ENCODE measurements at regions not wholly inside any gene's neighbourhood (a gene's known extent, or its start where the extent isn't known, plus 50 kb on each side); places are given as distances from the start of the nearest gene placed in this dataset.

GRCh38 chr5:100722657-100723056, 180.4 kb downstream of the ST8SIA4 start:
- H3K56ac ChIP-seq (replicated peaks; ENCODE audit: insufficient read length, low read depth, low read length), result no peak overlapping the region
- no peak overlapping the region for H4K8ac ChIP-seq (ENCODE audit: extremely low read depth, insufficient read depth, low read length)
- H3K18ac ChIP-seq (ENCODE audit: extremely low read depth, low read length), result no peak overlapping the region
- no peak overlapping the region for H2BK120ac ChIP-seq (replicated peaks; ENCODE audit: low read depth, low read length)
- CTCF ChIA-PET (ENCODE audit: partially characterized antibody), result no interaction called here
- H3K23me2 ChIP-seq (ENCODE audit: low read depth, low read length), result no peaks in the 10 kb centered on the region
- H3K79me1 ChIP-seq (ENCODE audit: low read depth, low read length), result no peaks in the 10 kb centered on the region
- no peak overlapping the region for H2AK5ac ChIP-seq (ENCODE audit: low read depth, low read length)
- POLR2A ChIA-PET (ENCODE audit: partially characterized antibody), result no interaction called here
- H2BK5ac ChIP-seq (ENCODE audit: low read depth, low read length), result no peak overlapping the region
- H3K27me3 ChIP-seq (replicated peaks in 1 of 4; ENCODE audit: control insufficient read depth in 3 of 4, extremely low read depth in 1 of 4, insufficient read depth in 3 of 4, low read length in 3 of 4), result no peaks in the 10 kb centered on the region
- no peak overlapping the region for H4K91ac ChIP-seq (replicated peaks; ENCODE audit: insufficient read length, low read length)
- no peak overlapping the region for H3K4ac ChIP-seq (replicated peaks; ENCODE audit: insufficient read length, low read depth, low read length)
- no peaks in the 10 kb centered on the region for H3K9me3 ChIP-seq (ENCODE audit: insufficient read depth in 2 of 2, low read depth in 1 of 2, low read length in 1 of 2)
- no peak overlapping the region for H3K23ac ChIP-seq (ENCODE audit: insufficient read length)
- no peaks in the 10 kb centered on the region for H3K36me3 ChIP-seq (ENCODE audit: control insufficient read depth in 2 of 4, insufficient read depth in 4 of 4, low read length in 3 of 4)
- no peak overlapping the region for H2BK20ac ChIP-seq (ENCODE audit: low read length)
- H3K4me3 ChIP-seq (ENCODE audit: extremely low read depth in 1 of 4, insufficient read depth in 2 of 4, low read depth in 3 of 4, low read length in 4 of 4), result no peak overlapping the region
- no peak overlapping the region for H3K27ac ChIP-seq (ENCODE audit: low read depth, low read length)
- H3K14ac ChIP-seq (ENCODE audit: insufficient read length), result no peak overlapping the region
- FAIRE-seq (no peak), DNase-seq (ENCODE audit: low read depth in 1 of 2, low spot score in 2 of 2) (no peak)
- H3K9ac ChIP-seq (replicated peaks in 1 of 4; ENCODE audit: extremely low read depth in 1 of 4, low read depth in 3 of 4, low read length in 3 of 4), result no peak overlapping the region
- no peaks in the 10 kb centered on the region for H3K79me2 ChIP-seq (ENCODE audit: control insufficient read depth in 1 of 2, insufficient read depth in 2 of 2, low read length in 2 of 2)
- no peak overlapping the region for H4K5ac ChIP-seq (ENCODE audit: insufficient read length, low read depth, low read length)
- no peak overlapping the region for H2BK12ac ChIP-seq (ENCODE audit: low read depth, low read length)
- no peak overlapping the region for H2BK15ac ChIP-seq (ENCODE audit: low read length)
- H3K4me2 ChIP-seq (ENCODE audit: insufficient read depth in 1 of 2, low read depth in 2 of 2, low read length in 2 of 2), result no peak overlapping the region
- H2AFZ ChIP-seq (ENCODE audit: low read length), result no peak overlapping the region
- no peaks in the 10 kb centered on the region for H4K20me1 ChIP-seq (replicated peaks in 1 of 2; ENCODE audit: control insufficient read depth in 1 of 2, insufficient read depth in 2 of 2, low read length in 2 of 2)
- H3K4me1 ChIP-seq (replicated peaks in 1 of 4; ENCODE audit: control insufficient read depth in 3 of 4, insufficient read depth in 4 of 4, low read length in 3 of 4), result 0 out of 7 replicates have a peak, but pooled peaks cover 0 to 2% (median 0%) of the 10 kb centered on the region in 4 experiments
- TF ChIP-seq RNF2 (IDR thresholded peaks at IDR 0.05; ENCODE audit: borderline replicate concordance, low read depth, low read length, missing control alignments, poor library complexity, severe bottlenecking), result no peak
- TF ChIP-seq POLR2A (IDR thresholded peaks at IDR 0.05; ENCODE audit: control extremely low read depth in 1 of 2, low read depth in 2 of 2, low read length in 2 of 2), result no peak
- TF ChIP-seq SUZ12 (IDR thresholded peaks at IDR 0.05; ENCODE audit: low read length), result no peak
- TF ChIP-seq NRF1 (IDR thresholded peaks at IDR 0.05; ENCODE audit: low read depth, low read length), result no peak
- no peak for TF ChIP-seq NANOG (IDR thresholded peaks at IDR 0.05; ENCODE audit: insufficient read depth, low read depth, low read length, poor library complexity, severe bottlenecking)
- no peak for TF ChIP-seq SRF (IDR thresholded peaks at IDR 0.05; ENCODE audit: low read depth, low read length)
- no peak for TF ChIP-seq RXRA (IDR thresholded peaks at IDR 0.05; ENCODE audit: insufficient read depth, low read depth, low read length)
- no peak for TF ChIP-seq ZNF274 (IDR thresholded peaks at IDR 0.05; ENCODE audit: borderline replicate concordance, extremely low read depth, low read length)
- TF ChIP-seq CTCF (IDR thresholded peaks at IDR 0.05; ENCODE audit: control extremely low read depth in 1 of 3, insufficient read depth in 1 of 3, low read depth in 1 of 3, low read length in 3 of 3), result no peak
- TF ChIP-seq POLR2AphosphoS5 (IDR thresholded peaks at IDR 0.05; ENCODE audit: low read depth, low read length), result no peak
- TF ChIP-seq CTBP2 (IDR thresholded peaks at IDR 0.05; ENCODE audit: borderline replicate concordance, insufficient read depth, insufficient read length, low read length), result no peak
- no peak for TF ChIP-seq HDAC2 (IDR thresholded peaks at IDR 0.05; ENCODE audit: borderline replicate concordance in 1 of 2, low read depth in 2 of 2, low read length in 2 of 2)
- no peak for TF ChIP-seq KDM4A (IDR thresholded peaks at IDR 0.05; ENCODE audit: low read depth, low read length, severe bottlenecking)

Measured in H1 (cell line).